ENCODE measurements at regions not wholly inside any gene's neighbourhood (a gene's known extent, or its start where the extent isn't known, plus 50 kb on each side); places are given as distances from the start of the nearest gene placed in this dataset.

GRCh38 chr2:150137338-150138069 lies 350.0 kb downstream of the RND3 start:
- Histone ChIP-seq H3K9me3 (no peaks in the 10 kb centered on the region), H3K4me1 (no peaks in the 10 kb centered on the region), H3K4me3 (ENCODE audit: low read depth, low read length) (no peak overlapping the region), H3K27me3 (no peaks in the 10 kb centered on the region), H3K36me3 (no peaks in the 10 kb centered on the region)
- no peak for TF ChIP-seq CTCF (IDR thresholded peaks at IDR 0.05; ENCODE audit: low read depth, low read length)
- no peak for DNase-seq

GRCh38 chr2:150136893-150137292 lies 350.6 kb downstream of the RND3 start:
- Histone ChIP-seq H3K27me3 (no peaks in the 10 kb centered on the region), H3K4me3 (ENCODE audit: low read depth, low read length) (no peak overlapping the region), H3K4me1 (no peaks in the 10 kb centered on the region), H3K36me3 (no peaks in the 10 kb centered on the region), H3K9me3 (no peaks in the 10 kb centered on the region)
- no peak for DNase-seq
- TF ChIP-seq CTCF (IDR thresholded peaks at IDR 0.05; ENCODE audit: low read depth, low read length), result no peak

GRCh38 chr2:150136401-150136800 lies 351.1 kb downstream of the RND3 start:
- TF ChIP-seq CTCF (IDR thresholded peaks at IDR 0.05; ENCODE audit: low read depth, low read length), result no peak
- H3K27me3 ChIP-seq, result no peaks in the 10 kb centered on the region
- no peaks in the 10 kb centered on the region for H3K4me1 ChIP-seq
- H3K9me3 ChIP-seq, result no peaks in the 10 kb centered on the region
- no peaks in the 10 kb centered on the region for H3K36me3 ChIP-seq
- DNase-seq, result no peak
- H3K4me3 ChIP-seq (ENCODE audit: low read depth, low read length), result no peak overlapping the region

- H3K4me3 ChIP-seq (ENCODE audit: low read depth, low read length), result no peak overlapping the region
- H3K27me3 ChIP-seq, result no peaks in the 10 kb centered on the region
- no peaks in the 10 kb centered on the region for H3K9me3 ChIP-seq
- no peaks in the 10 kb centered on the region for H3K36me3 ChIP-seq
- TF ChIP-seq CTCF (IDR thresholded peaks at IDR 0.05; ENCODE audit: low read depth, low read length), result no peak
- DNase-seq, result no peak
- H3K4me1 ChIP-seq, result no peaks in the 10 kb centered on the region
Observed at GRCh38 chr2:150135223-150135883, 352.1 kb downstream of the RND3 start.

GRCh38 chr2:150134223-150134857 lies 353.1 kb downstream of the RND3 start:
- Histone ChIP-seq H3K36me3 (no peaks in the 10 kb centered on the region), H3K9me3 (no peaks in the 10 kb centered on the region), H3K27me3 (no peaks in the 10 kb centered on the region), H3K4me3 (ENCODE audit: low read depth, low read length) (no peak overlapping the region), H3K4me1 (no peaks in the 10 kb centered on the region)
- no peak for DNase-seq
- no peak for TF ChIP-seq CTCF (IDR thresholded peaks at IDR 0.05; ENCODE audit: low read depth, low read length)

- peak; percentile 8 for DNase-seq
- no peak for TF ChIP-seq CTCF (IDR thresholded peaks at IDR 0.05; ENCODE audit: low read depth, low read length)
- no peaks in the 10 kb centered on the region for H3K9me3 ChIP-seq
- H3K4me3 ChIP-seq (ENCODE audit: low read depth, low read length), result no peak overlapping the region
- no peaks in the 10 kb centered on the region for H3K4me1 ChIP-seq
- no peaks in the 10 kb centered on the region for H3K36me3 ChIP-seq
- no peaks in the 10 kb centered on the region for H3K27me3 ChIP-seq
Observed at GRCh38 chr2:150133623-150134022, 353.8 kb downstream of the RND3 start.

Data from BE2C (cell line).